IMR-90 (cell line): ENCODE measurements at regions not wholly inside any gene's neighbourhood (a gene's known extent, or its start where the extent isn't known, plus 50 kb on each side); places are given as distances from the start of the nearest gene placed in this dataset.

Experiments used
- ATAC-seq: fragments of 200-7000 bp; cut with Tn5 transposase; 2 replicates; pipeline ENCODE4 v1.9.1; 2020; ENCODE audit warnings: low read depth, mild to moderate bottlenecking, moderate library complexity
- BruUV-seq: library from RNA; stranded (reverse); fragments of 400-500 nt; replicated peaks from 2 replicates; lab custom pipeline; 2021; lab: Mats Ljungman, UMichigan
- CTCF ChIA-PET: fragments of 300-600 bp; formaldehyde crosslinking; extraction: SDS; loops from one replicate; lab custom pipeline; 2021; ENCODE audit warnings: antibody characterized with exemption; lab: Yijun Ruan, JAX
- POLR2A ChIA-PET: fragments of 300-600 bp; sonication (Branson Sonifier 250); formaldehyde crosslinking; loops from one replicate; lab custom pipeline; 2022; ENCODE audit warnings: antibody characterized with exemption; ENCODE audit not compliant: unreplicated experiment; lab: Charles Lee
- DNase-seq: peaks from one replicate; pipeline ENCODE4 v3.0.0; 2013
- H2AFZ ChIP-seq: replicated peaks from 2 replicates; pipeline ENCODE3; 2013; ENCODE audit warnings: low read length, mild to moderate bottlenecking; ENCODE audit not compliant: poor library complexity
- H2AK5ac ChIP-seq: 2 replicates; pipeline ENCODE4 v1.6.1; 2013; ENCODE audit warnings: low read depth, low read length, inconsistent platforms
- H2AK9ac ChIP-seq: replicated peaks from 2 replicates; pipeline ENCODE3; 2013; ENCODE audit warnings: mild to moderate bottlenecking, low read depth, low read length, moderate library complexity; ENCODE audit not compliant: poor library complexity
- H2BK120ac ChIP-seq: 2 replicates; pipeline ENCODE4 v1.6.1; 2013; ENCODE audit warnings: low read depth, low read length, inconsistent platforms
- H2BK15ac ChIP-seq: 3 replicates; pipeline ENCODE4 v1.6.1; 2013; ENCODE audit warnings: low read depth, low read length, inconsistent platforms
- H2BK20ac ChIP-seq: 2 replicates; pipeline ENCODE4 v1.6.1; 2013; ENCODE audit warnings: low read depth, mild to moderate bottlenecking, inconsistent platforms, low read length, moderate library complexity
- H2BK5ac ChIP-seq: 2 replicates; pipeline ENCODE4 v1.6.1; 2013; ENCODE audit warnings: mild to moderate bottlenecking, low read depth, low read length, inconsistent platforms; ENCODE audit not compliant: poor library complexity, severe bottlenecking
- H3K14ac ChIP-seq: replicated peaks from 2 replicates; pipeline ENCODE4 v1.6.1; 2013; ENCODE audit warnings: low read depth, low read length, inconsistent platforms
- H3K18ac ChIP-seq: 2 replicates; pipeline ENCODE4 v1.6.1; 2013; ENCODE audit warnings: low read depth, low read length, control low read depth
- H3K23ac ChIP-seq: 2 replicates; pipeline ENCODE4 v1.6.1; 2013; ENCODE audit warnings: low read depth, low read length, inconsistent platforms
- H3K27ac ChIP-seq: 2 replicates; pipeline ENCODE4 v1.5.1; 2013; ENCODE audit warnings: mild to moderate bottlenecking, control low read depth, low read length; ENCODE audit not compliant: insufficient read depth
- H3K27me3 ChIP-seq: 2 replicates; pipeline ENCODE4 v1.6.1; 2013; ENCODE audit warnings: low read length; ENCODE audit not compliant: control insufficient read depth, insufficient read depth
- H3K36me3 ChIP-seq: 2 replicates; pipeline ENCODE4 v1.6.1; 2013; ENCODE audit warnings: low read length, mixed read lengths; ENCODE audit not compliant: control insufficient read depth, insufficient read depth
- H3K4ac ChIP-seq: 2 replicates; pipeline ENCODE4 v1.6.1; 2013; ENCODE audit warnings: low read depth, low read length, inconsistent platforms
- H3K4me1 ChIP-seq: 2 replicates; pipeline ENCODE4 v1.6.1; 2013; ENCODE audit warnings: low read length, mixed read lengths; ENCODE audit not compliant: control insufficient read depth, insufficient read depth
- H3K4me2 ChIP-seq: 2 replicates; pipeline ENCODE4 v1.6.1; 2013; ENCODE audit warnings: low read depth, mild to moderate bottlenecking, control low read depth, low read length, moderate library complexity
- H3K4me3 ChIP-seq: 2 replicates; pipeline ENCODE4 v1.5.1; 2013; ENCODE audit warnings: low read depth, mild to moderate bottlenecking, control low read depth, low read length, moderate library complexity; ENCODE audit not compliant: insufficient read depth
- H3K56ac ChIP-seq: 2 replicates; pipeline ENCODE4 v1.6.1; 2013; ENCODE audit warnings: low read length, inconsistent platforms; ENCODE audit not compliant: insufficient read depth; ENCODE audit errors: extremely low read depth
- H3K79me1 ChIP-seq, 2 experiments: 2 replicates each; pipeline ENCODE4 v1.6.1; 2013; ENCODE audit warnings: low read length in 2 of 2, inconsistent platforms in 1 of 2, low read depth in 1 of 2
- H3K9ac ChIP-seq: 2 replicates; pipeline ENCODE4 v1.6.1; 2013; ENCODE audit warnings: low read depth, low read length, control low read depth
- H3K9me1 ChIP-seq: 2 replicates; pipeline ENCODE4 v1.6.1; 2013; ENCODE audit warnings: low read length, inconsistent platforms; ENCODE audit not compliant: insufficient read depth
- H3K9me3 ChIP-seq: 2 replicates; pipeline ENCODE4 v1.6.1; 2013; ENCODE audit warnings: low read length; ENCODE audit not compliant: control insufficient read depth, insufficient read depth
- H4K20me1 ChIP-seq: 2 replicates; pipeline ENCODE4 v1.6.1; 2013; ENCODE audit warnings: low read length, inconsistent platforms; ENCODE audit not compliant: insufficient read depth
- H4K5ac ChIP-seq: 2 replicates; pipeline ENCODE4 v1.6.1; 2013; ENCODE audit warnings: mild to moderate bottlenecking, low read depth, low read length, control low read depth
- H4K8ac ChIP-seq, 2 experiments: 2 replicates each; pipeline ENCODE4 v1.6.1; 2013; ENCODE audit warnings: low read depth in 2 of 2, low read length in 2 of 2, control low read depth in 1 of 2, inconsistent platforms in 1 of 2
- H4K91ac ChIP-seq: 2 replicates; pipeline ENCODE4 v1.6.1; 2013; ENCODE audit warnings: low read depth, low read length, inconsistent platforms; ENCODE audit not compliant: insufficient read depth
- BHLHE40 ChIP-seq: fragments of 150-350 bp; IDR thresholded peaks from 2 replicates; pipeline ENCODE4 v1.6.1; 2016; ENCODE audit warnings: mild to moderate bottlenecking, low read depth, low read length
- CEBPB ChIP-seq: IDR thresholded peaks from 2 replicates; pipeline ENCODE4 v1.6.1; 2012; ENCODE audit warnings: low read depth, low read length, improper control_type of control experiment
- CHD1 ChIP-seq: IDR thresholded peaks from 2 replicates; pipeline ENCODE4 v1.6.1; 2012; ENCODE audit warnings: low read depth, low read length, improper control_type of control experiment
- CTCF ChIP-seq: conservative IDR thresholded peaks from 2 replicates; pipeline ENCODE4 v1.5.1; 2012; ENCODE audit warnings: mild to moderate bottlenecking, low read depth, low read length, improper control_type of control experiment
- FOS ChIP-seq: fragments of 150-350 bp; IDR thresholded peaks from 2 replicates; pipeline ENCODE4 v1.6.1; 2016; ENCODE audit warnings: low read depth, low read length
- MAFK ChIP-seq: IDR thresholded peaks from 2 replicates; pipeline ENCODE4 v1.6.1; 2012; ENCODE audit warnings: low read depth, low read length, improper control_type of control experiment
- MXI1 ChIP-seq: IDR thresholded peaks from 2 replicates; pipeline ENCODE4 v1.6.1; 2012; ENCODE audit warnings: low read depth, mild to moderate bottlenecking, low read length, moderate library complexity, borderline replicate concordance
- POLR2A ChIP-seq: IDR thresholded peaks from 2 replicates; pipeline ENCODE4 v1.6.1; 2012; ENCODE audit warnings: mild to moderate bottlenecking, low read depth, low read length
- RAD21 ChIP-seq: IDR thresholded peaks from 2 replicates; pipeline ENCODE4 v1.6.1; 2012; ENCODE audit warnings: low read length, improper control_type of control experiment
- RCOR1 ChIP-seq: IDR thresholded peaks from 2 replicates; pipeline ENCODE4 v1.6.1; 2012; ENCODE audit warnings: mild to moderate bottlenecking, low read length, improper control_type of control experiment; ENCODE audit not compliant: insufficient replicate concordance
- RFX5 ChIP-seq: IDR thresholded peaks from 2 replicates; pipeline ENCODE4 v1.8.0; 2012; ENCODE audit warnings: low read depth, mild to moderate bottlenecking, low read length, moderate library complexity
- SMC3 ChIP-seq: fragments of 150-350 bp; IDR thresholded peaks from 2 replicates; pipeline ENCODE4 v1.6.1; 2016; ENCODE audit warnings: low read depth, mild to moderate bottlenecking, antibody characterized with exemption, low read length, moderate library complexity
- USF2 ChIP-seq: fragments of 150-350 bp; IDR thresholded peaks from 2 replicates; pipeline ENCODE4 v1.6.1; 2017; ENCODE audit warnings: mild to moderate bottlenecking, antibody characterized with exemption, low read length, low read depth
- WGBS, 2 experiments: methylation state at CpG; one replicate each; pipeline versions ENCODE4 v1.1.5 to v1.1.7; 2013; ENCODE audit warnings: missing lambda C conversion rate in 2 of 2; ENCODE audit not compliant: insufficient read length in 1 of 2; ENCODE audit errors: extremely low coverage in 2 of 2; 5-methylcytosine and 5-hydroxymethylcytosine counted together
- dilution Hi-C: fragments of 300-500 bp; cut with HindIII; formaldehyde crosslinking; loops from one replicate; pipeline ENCODE4 v1.14.3; 2018; ENCODE audit warnings: low sequenced_read_pairs; ENCODE audit not compliant: unreplicated experiment
- in situ Hi-C: fragments of 300-500 bp; cut with MboI; formaldehyde crosslinking; loops from 3 replicates; pipeline ENCODE4 v1.14.3; 2019; ENCODE audit warnings: low sequenced_read_pairs, inconsistent platforms, mixed read lengths
- intact Hi-C: fragments of 100-400 bp; cut with micrococcal nuclease; formaldehyde crosslinking; loops from 2 replicates; pipeline ENCODE4 v1.10.0; 2022

- WGBS, 2 experiments, result 100% methylated on average over 1 of the region's 6 CpGs; no CpG with 5 or more reads in 1 of the 2 experiments
- Histone ChIP-seq H2AK9ac (no peak overlapping the region), H4K5ac (no peak overlapping the region), H2AK5ac (no peak overlapping the region), H3K79me1 (no peaks in the 10 kb centered on the region), H3K56ac (no peak overlapping the region), H2BK20ac (no peak overlapping the region), H2AFZ (no peak overlapping the region), H3K27me3 (no peaks in the 10 kb centered on the region), H3K4me1 (peaks cover 6% of the 10 kb centered on the region), H3K4ac (no peak overlapping the region), H4K20me1 (no peaks in the 10 kb centered on the region), H3K9me3 (no peaks in the 10 kb centered on the region; the same call in 1 of the 2 replicates), H3K36me3 (no peaks in the 10 kb centered on the region), H3K14ac (no peak overlapping the region), H3K23ac (no peak overlapping the region), H3K27ac (no peak overlapping the region), H3K9ac (no peak overlapping the region), H4K8ac (no peak overlapping the region), H4K91ac (no peak overlapping the region), H2BK5ac (no peak overlapping the region), H3K9me1 (no peaks in the 10 kb centered on the region), H2BK120ac (no peak overlapping the region), H2BK15ac (no peak overlapping the region), H3K4me2 (no peak overlapping the region), H3K18ac (no peak overlapping the region), H3K4me3 (no peak overlapping the region)
- POLR2A ChIA-PET, result no interaction called here
- in situ Hi-C loops (no loop called here), intact Hi-C loops (no loop called here), dilution Hi-C loops (no loop called here)
- no TSS peak for BruUV-seq
- CTCF ChIA-PET, result no interaction called here
- peak; percentile 47 for DNase-seq
- TF ChIP-seq SMC3 (no peak), CTCF (no peak), MAFK (no peak), RFX5 (no peak), RAD21 (no peak), FOS (no peak), RCOR1 (no peak), USF2 (no peak), POLR2A (no peak), MXI1 (no peak), BHLHE40 (no peak), CEBPB (no peak), CHD1 (no peak)
- no peak; the same call in 1 of the 2 replicates for ATAC-seq
These were observed 386.5 kb downstream of the INHBA start for GRCh38 chr7:41316410-41316809.
